ENCODE measurements at regions not wholly inside any gene's neighbourhood (a gene's known extent, or its start where the extent isn't known, plus 50 kb on each side); places are given as distances from the start of the nearest gene placed in this dataset.

DNA sequence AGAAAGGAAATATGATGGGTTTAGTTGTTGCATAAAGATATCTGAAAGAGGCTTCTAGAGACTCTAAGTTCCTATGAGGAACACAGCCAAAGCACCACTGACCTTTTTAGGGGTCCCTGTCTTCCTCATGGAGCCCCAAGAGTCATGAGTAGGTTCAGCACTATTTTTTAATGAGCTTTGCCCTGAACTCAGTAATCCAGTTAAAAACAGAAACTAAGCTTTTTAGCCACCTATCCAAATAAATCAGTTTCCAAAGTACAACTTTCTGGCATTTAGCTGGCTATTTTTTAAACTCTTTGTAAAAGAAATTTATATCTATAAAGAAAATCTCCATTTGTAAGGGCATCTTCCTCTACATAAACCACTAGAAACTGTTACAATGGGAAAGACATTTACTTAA lies 241.8 kb upstream of the UBASH3B start:
- Mint-ChIP-seq H3K4me1 (ENCODE audit: low read depth, unreplicated experiment) (no peaks in the 10 kb centered on the region), H3K36me3 (ENCODE audit: insufficient read depth, unreplicated experiment) (no peaks in the 10 kb centered on the region), H3K9me3 (ENCODE audit: unreplicated experiment) (no peaks in the 10 kb centered on the region), H3K4me3 (ENCODE audit: unreplicated experiment) (no peak overlapping the region), H3K27ac (ENCODE audit: unreplicated experiment) (no peak overlapping the region), H3K27me3 (ENCODE audit: insufficient read depth, unreplicated experiment) (no peaks in the 10 kb centered on the region)
- CTCF ChIA-PET = no interaction called here
- no peak for DNase-seq
- intact Hi-C loops (cut with micrococcal nuclease; ENCODE audit: unreplicated experiment) = no loop called here
- BruUV-seq (replicated peaks) = no TSS peak
- POLR2A ChIA-PET = no interaction called here
- H3K27me3 ChIP-seq (replicated peaks; ENCODE audit: control insufficient read depth, insufficient read depth, low read length) = no peaks in the 10 kb centered on the region
- H3K9me3 ChIP-seq = peaks cover 21% of the 10 kb centered on the region
- no peak overlapping the region for H3K4me3 ChIP-seq (ENCODE audit: low read depth, low read length)
- no peaks in the 10 kb centered on the region for H3K4me1 ChIP-seq
- TF ChIP-seq, protein P1, sequence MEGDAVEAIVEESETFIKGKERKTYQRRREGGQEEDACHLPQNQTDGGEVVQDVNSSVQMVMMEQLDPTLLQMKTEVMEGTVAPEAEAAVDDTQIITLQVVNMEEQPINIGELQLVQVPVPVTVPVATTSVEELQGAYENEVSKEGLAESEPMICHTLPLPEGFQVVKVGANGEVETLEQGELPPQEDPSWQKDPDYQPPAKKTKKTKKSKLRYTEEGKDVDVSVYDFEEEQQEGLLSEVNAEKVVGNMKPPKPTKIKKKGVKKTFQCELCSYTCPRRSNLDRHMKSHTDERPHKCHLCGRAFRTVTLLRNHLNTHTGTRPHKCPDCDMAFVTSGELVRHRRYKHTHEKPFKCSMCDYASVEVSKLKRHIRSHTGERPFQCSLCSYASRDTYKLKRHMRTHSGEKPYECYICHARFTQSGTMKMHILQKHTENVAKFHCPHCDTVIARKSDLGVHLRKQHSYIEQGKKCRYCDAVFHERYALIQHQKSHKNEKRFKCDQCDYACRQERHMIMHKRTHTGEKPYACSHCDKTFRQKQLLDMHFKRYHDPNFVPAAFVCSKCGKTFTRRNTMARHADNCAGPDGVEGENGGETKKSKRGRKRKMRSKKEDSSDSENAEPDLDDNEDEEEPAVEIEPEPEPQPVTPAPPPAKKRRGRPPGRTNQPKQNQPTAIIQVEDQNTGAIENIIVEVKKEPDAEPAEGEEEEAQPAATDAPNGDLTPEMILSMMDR (IDR thresholded peaks at IDR 0.05; ENCODE audit: insufficient read depth in 1 of 2, low read depth in 1 of 2, low read length in 1 of 2, severe bottlenecking in 1 of 2, unreplicated experiment in 1 of 2) = no peak
- no peaks in the 10 kb centered on the region for H3K36me3 ChIP-seq (ENCODE audit: control insufficient read depth, insufficient read depth, low read length)

DNA sequence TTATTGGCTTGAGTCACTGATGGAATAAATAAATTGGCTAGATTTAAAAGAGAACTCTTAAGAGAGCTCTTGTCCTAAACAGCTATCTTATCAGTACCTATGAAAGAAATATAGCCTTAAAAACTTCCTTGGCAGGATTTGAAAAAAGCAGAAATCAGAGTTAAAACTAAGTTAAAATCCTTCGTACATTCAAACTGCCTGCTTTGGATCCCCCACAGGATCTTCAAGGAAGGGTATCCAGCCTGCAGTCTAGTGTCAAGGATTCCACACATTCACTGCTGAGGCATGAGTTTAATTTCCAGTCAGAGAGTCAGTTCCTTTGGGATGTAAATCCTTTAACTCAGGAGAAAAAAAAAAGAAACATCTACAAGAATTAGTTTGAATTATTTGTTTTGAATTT lies 242.9 kb upstream of the UBASH3B start:
- intact Hi-C loops (cut with micrococcal nuclease; ENCODE audit: unreplicated experiment) = no loop called here
- no peak overlapping the region for H3K4me3 ChIP-seq (ENCODE audit: low read depth, low read length)
- Mint-ChIP-seq H3K36me3 (ENCODE audit: insufficient read depth, unreplicated experiment) (no peaks in the 10 kb centered on the region), H3K9me3 (ENCODE audit: unreplicated experiment) (no peaks in the 10 kb centered on the region), H3K4me3 (ENCODE audit: unreplicated experiment) (no peak overlapping the region), H3K27ac (ENCODE audit: unreplicated experiment) (no peak overlapping the region), H3K27me3 (ENCODE audit: insufficient read depth, unreplicated experiment) (peaks cover 3% of the 10 kb centered on the region), H3K4me1 (ENCODE audit: low read depth, unreplicated experiment) (no peaks in the 10 kb centered on the region)
- ChIA-PET POLR2A (no interaction called here), CTCF (no interaction called here)
- H3K9me3 ChIP-seq = peaks cover 21% of the 10 kb centered on the region
- TF ChIP-seq, protein P1 (IDR thresholded peaks at IDR 0.05; ENCODE audit: insufficient read depth in 1 of 2, low read depth in 1 of 2, low read length in 1 of 2, severe bottlenecking in 1 of 2, unreplicated experiment in 1 of 2) = no peak
- no peaks in the 10 kb centered on the region for H3K27me3 ChIP-seq (replicated peaks; ENCODE audit: control insufficient read depth, insufficient read depth, low read length)
- no TSS peak for BruUV-seq (replicated peaks)
- DNase-seq = no peak
- no peaks in the 10 kb centered on the region for H3K36me3 ChIP-seq (ENCODE audit: control insufficient read depth, insufficient read depth, low read length)
- no peaks in the 10 kb centered on the region for H3K4me1 ChIP-seq

DNA sequence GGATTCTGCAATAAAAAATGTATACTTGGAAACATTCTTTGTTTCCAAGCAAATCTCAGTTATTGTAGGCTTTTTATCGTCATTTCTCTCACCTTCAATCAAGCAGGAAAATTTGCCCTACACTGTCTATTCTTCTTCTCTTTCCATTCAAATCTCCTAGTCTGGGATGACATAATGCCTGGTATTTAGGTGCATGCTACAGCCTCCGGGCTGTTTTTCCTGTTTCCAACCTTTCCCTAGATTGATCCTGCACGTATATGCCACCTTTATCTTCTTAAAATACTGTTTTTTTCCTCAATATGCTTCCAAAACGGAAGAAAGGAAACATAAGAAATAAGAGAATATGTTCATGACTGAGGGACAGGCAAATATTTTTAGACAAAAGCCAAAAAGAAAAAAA lies 249.1 kb upstream of the UBASH3B start:
- no peaks in the 10 kb centered on the region for H3K4me1 ChIP-seq
- TF ChIP-seq, protein P1 (IDR thresholded peaks at IDR 0.05; ENCODE audit: insufficient read depth in 1 of 2, low read depth in 1 of 2, low read length in 1 of 2, severe bottlenecking in 1 of 2, unreplicated experiment in 1 of 2) = no peak
- H3K36me3 ChIP-seq (ENCODE audit: control insufficient read depth, insufficient read depth, low read length) = no peaks in the 10 kb centered on the region
- H3K4me1 Mint-ChIP-seq (ENCODE audit: low read depth, unreplicated experiment) = no peaks in the 10 kb centered on the region
- intact Hi-C loops (cut with micrococcal nuclease; ENCODE audit: unreplicated experiment) = no loop called here
- no peaks in the 10 kb centered on the region for H3K36me3 Mint-ChIP-seq (ENCODE audit: insufficient read depth, unreplicated experiment)
- no peak overlapping the region for H3K4me3 ChIP-seq (ENCODE audit: low read depth, low read length)
- no peaks in the 10 kb centered on the region for H3K9me3 Mint-ChIP-seq (ENCODE audit: unreplicated experiment)
- H3K27me3 ChIP-seq (replicated peaks; ENCODE audit: control insufficient read depth, insufficient read depth, low read length) = no peaks in the 10 kb centered on the region
- H3K27me3 Mint-ChIP-seq (ENCODE audit: insufficient read depth, unreplicated experiment) = peaks cover 9% of the 10 kb centered on the region
- H3K4me3 Mint-ChIP-seq (ENCODE audit: unreplicated experiment) = no peak overlapping the region
- CTCF ChIA-PET = no interaction called here
- no peak overlapping the region for H3K27ac Mint-ChIP-seq (ENCODE audit: unreplicated experiment)
- BruUV-seq (replicated peaks) = no TSS peak
- no peaks in the 10 kb centered on the region for H3K9me3 ChIP-seq
- POLR2A ChIA-PET = no interaction called here
- DNase-seq = no peak

All from Caco-2 (cell line).